Esophagus (tissue), 2 donors: ENCODE measurements at regions not wholly inside any gene's neighbourhood (a gene's known extent, or its start where the extent isn't known, plus 50 kb on each side); places are given as distances from the start of the nearest gene placed in this dataset.

Experiments
- H3K27ac ChIP-seq, 2 donors: one replicate each; pipeline ENCODE4 v1.5.1; 2013; ENCODE audit warnings: low read depth in 2 of 2, mild to moderate bottlenecking in 2 of 2, inconsistent platforms in 1 of 2, low read length in 1 of 2, moderate library complexity in 1 of 2
- H3K27me3 ChIP-seq, 2 donors: one replicate each; pipeline ENCODE4 v1.6.1; 2013; ENCODE audit warnings: low read length in 2 of 2, control low read depth in 1 of 2, mild to moderate bottlenecking in 1 of 2; ENCODE audit not compliant: insufficient read depth in 2 of 2, control insufficient read depth in 1 of 2
- H3K36me3 ChIP-seq, 2 donors: one replicate each; pipeline ENCODE4 v1.6.1; 2013; ENCODE audit warnings: low read length in 1 of 2; ENCODE audit not compliant: control insufficient read depth in 2 of 2, insufficient read depth in 2 of 2
- H3K4me1 ChIP-seq, 2 donors: one replicate each; pipeline ENCODE4 v1.6.1; 2013; ENCODE audit warnings: low read length in 1 of 2; ENCODE audit not compliant: control insufficient read depth in 2 of 2, insufficient read depth in 2 of 2
- H3K4me3 ChIP-seq, 2 donors: one replicate each; pipeline ENCODE4 v1.5.1; 2013; ENCODE audit warnings: low read length in 2 of 2, mild to moderate bottlenecking in 2 of 2, low read depth in 1 of 2, moderate library complexity in 1 of 2
- H3K9me3 ChIP-seq, 2 donors: one replicate each; pipeline ENCODE4 v1.6.1; 2013; ENCODE audit warnings: mild to moderate bottlenecking in 2 of 2, low read depth in 1 of 2, low read length in 1 of 2, moderate library complexity in 1 of 2; ENCODE audit not compliant: control insufficient read depth in 2 of 2, insufficient read depth in 1 of 2
- WGBS, 2 donors: extraction: QIAGEN DNeasy Blood & Tissue Kit; methylation state at CpG; one replicate each; pipeline ENCODE4 v1.1.7; 2013; 5-methylcytosine and 5-hydroxymethylcytosine counted together
- donor health status: healthy with polysubstance abuse.
- donor health status: Bipolar disorder and iron deficiency.

DNA sequence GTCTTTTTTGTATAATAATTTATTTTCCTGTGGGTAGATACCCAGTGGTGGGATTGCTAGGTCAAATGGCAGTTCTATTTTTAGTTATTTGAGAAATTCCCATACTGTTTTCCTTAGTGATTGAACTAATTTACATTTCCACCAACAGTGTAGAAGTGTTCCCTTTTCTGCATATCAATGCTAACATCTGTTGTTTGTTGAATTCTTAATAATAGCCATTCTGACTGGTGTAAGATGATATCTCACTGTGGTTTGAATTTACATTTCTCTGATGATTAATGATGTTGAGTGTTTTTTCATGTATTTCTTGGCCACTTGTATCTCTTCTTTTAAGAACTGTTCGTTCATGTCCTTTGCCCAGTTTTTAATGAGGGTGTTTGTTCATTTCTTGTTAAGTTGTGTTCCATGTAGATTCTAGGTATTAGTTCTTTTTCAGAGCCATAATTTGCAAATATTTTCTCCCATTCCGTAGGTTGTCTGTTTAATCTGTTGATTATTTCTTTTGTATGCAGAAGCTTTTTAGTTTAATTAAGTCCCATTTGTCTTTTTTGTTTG lies 713.3 kb upstream of the EPHA6 start:
- no peaks in the 10 kb centered on the region for H3K27me3 ChIP-seq
- H3K27ac ChIP-seq = no peak overlapping the region
- H3K4me1 ChIP-seq = no peaks in the 10 kb centered on the region
- no peak overlapping the region for H3K4me3 ChIP-seq
- 31 to 32% methylated on average over 2 of the region's 2 CpGs for WGBS, 2 donors
- no peaks in the 10 kb centered on the region for H3K36me3 ChIP-seq
- H3K9me3 ChIP-seq = no peaks in the 10 kb centered on the region

DNA sequence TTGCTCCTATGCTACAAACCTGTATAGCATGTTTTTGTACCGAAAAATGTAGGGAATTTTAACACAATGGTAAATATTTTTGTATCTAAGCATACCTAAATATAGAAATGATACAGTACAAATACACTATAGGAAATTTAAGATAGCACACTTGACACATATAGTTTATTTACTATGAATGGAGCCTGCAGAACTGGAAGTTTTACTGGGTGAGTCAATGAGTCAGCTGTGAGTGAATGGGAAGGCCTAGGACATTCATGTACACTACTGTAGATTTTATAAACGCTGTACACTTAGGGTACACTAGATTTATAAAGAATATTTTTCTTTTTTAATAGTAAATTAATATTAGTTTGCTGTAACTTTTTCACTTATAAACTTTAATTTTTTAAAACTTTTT lies 707.7 kb upstream of the EPHA6 start:
- Histone ChIP-seq H3K36me3 (no peaks in the 10 kb centered on the region), H3K27ac (no peak overlapping the region), H3K9me3 (no peaks in the 10 kb centered on the region), H3K27me3 (no peaks in the 10 kb centered on the region), H3K4me1 (no peaks in the 10 kb centered on the region), H3K4me3 (no peak overlapping the region)
- WGBS, 2 donors = 64% methylated on average over 2 of the region's 2 CpGs
